Glutamatergic neuron (in vitro differentiated cells): ENCODE measurements at regions not wholly inside any gene's neighbourhood (a gene's known extent, or its start where the extent isn't known, plus 50 kb on each side); places are given as distances from the start of the nearest gene placed in this dataset.

ENCODE experiments used
- DNase-seq: peaks from one replicate; pipeline ENCODE4 v3.0.0; 2022
- H3K27ac Mint-ChIP-seq: one replicate; pipeline ENCODE4 v1.8.0; 2020; ENCODE audit warnings: mild to moderate bottlenecking, mixed read lengths, inconsistent platforms; ENCODE audit not compliant: unreplicated experiment
- H3K27me3 Mint-ChIP-seq: one replicate; pipeline ENCODE4 v1.8.0; 2020; ENCODE audit warnings: mild to moderate bottlenecking, moderate library complexity, mixed read lengths, inconsistent platforms; ENCODE audit not compliant: unreplicated experiment
- H3K36me3 Mint-ChIP-seq: one replicate; pipeline ENCODE4 v1.8.0; 2020; ENCODE audit warnings: mild to moderate bottlenecking, mixed read lengths, inconsistent platforms; ENCODE audit not compliant: unreplicated experiment
- H3K4me1 Mint-ChIP-seq: one replicate; pipeline ENCODE4 v1.8.0; 2020; ENCODE audit warnings: mild to moderate bottlenecking, low read depth, mixed read lengths, inconsistent platforms; ENCODE audit not compliant: unreplicated experiment
- H3K4me3 Mint-ChIP-seq: one replicate; pipeline ENCODE4 v1.8.0; 2020; ENCODE audit warnings: mild to moderate bottlenecking, mixed read lengths, inconsistent platforms; ENCODE audit not compliant: unreplicated experiment
- H3K9me3 Mint-ChIP-seq: one replicate; pipeline ENCODE4 v1.8.0; 2020; ENCODE audit warnings: mild to moderate bottlenecking, moderate library complexity, mixed read lengths, inconsistent platforms; ENCODE audit not compliant: unreplicated experiment
- TF ChIP-seq, protein P1 (sequence below): fragments of 200-600 bp; sonication (generic); IDR thresholded peaks from one replicate; pipeline ENCODE4 v1.5.0; 2021; ENCODE audit not compliant: partially characterized antibody, unreplicated experiment

- Mint-ChIP-seq H3K4me3 (no peak overlapping the region), H3K27ac (no peak overlapping the region), H3K27me3 (peaks cover 2% of the 10 kb centered on the region), H3K4me1 (no peaks in the 10 kb centered on the region), H3K36me3 (peaks cover 8% of the 10 kb centered on the region), H3K9me3 (peaks cover 8% of the 10 kb centered on the region)
- DNase-seq = no peak
- TF ChIP-seq, protein P1, sequence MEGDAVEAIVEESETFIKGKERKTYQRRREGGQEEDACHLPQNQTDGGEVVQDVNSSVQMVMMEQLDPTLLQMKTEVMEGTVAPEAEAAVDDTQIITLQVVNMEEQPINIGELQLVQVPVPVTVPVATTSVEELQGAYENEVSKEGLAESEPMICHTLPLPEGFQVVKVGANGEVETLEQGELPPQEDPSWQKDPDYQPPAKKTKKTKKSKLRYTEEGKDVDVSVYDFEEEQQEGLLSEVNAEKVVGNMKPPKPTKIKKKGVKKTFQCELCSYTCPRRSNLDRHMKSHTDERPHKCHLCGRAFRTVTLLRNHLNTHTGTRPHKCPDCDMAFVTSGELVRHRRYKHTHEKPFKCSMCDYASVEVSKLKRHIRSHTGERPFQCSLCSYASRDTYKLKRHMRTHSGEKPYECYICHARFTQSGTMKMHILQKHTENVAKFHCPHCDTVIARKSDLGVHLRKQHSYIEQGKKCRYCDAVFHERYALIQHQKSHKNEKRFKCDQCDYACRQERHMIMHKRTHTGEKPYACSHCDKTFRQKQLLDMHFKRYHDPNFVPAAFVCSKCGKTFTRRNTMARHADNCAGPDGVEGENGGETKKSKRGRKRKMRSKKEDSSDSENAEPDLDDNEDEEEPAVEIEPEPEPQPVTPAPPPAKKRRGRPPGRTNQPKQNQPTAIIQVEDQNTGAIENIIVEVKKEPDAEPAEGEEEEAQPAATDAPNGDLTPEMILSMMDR = no peak
Observed at GRCh38 chr12:127179176-127179575, 1087.8 kb upstream of the TMEM132C start.

DNA sequence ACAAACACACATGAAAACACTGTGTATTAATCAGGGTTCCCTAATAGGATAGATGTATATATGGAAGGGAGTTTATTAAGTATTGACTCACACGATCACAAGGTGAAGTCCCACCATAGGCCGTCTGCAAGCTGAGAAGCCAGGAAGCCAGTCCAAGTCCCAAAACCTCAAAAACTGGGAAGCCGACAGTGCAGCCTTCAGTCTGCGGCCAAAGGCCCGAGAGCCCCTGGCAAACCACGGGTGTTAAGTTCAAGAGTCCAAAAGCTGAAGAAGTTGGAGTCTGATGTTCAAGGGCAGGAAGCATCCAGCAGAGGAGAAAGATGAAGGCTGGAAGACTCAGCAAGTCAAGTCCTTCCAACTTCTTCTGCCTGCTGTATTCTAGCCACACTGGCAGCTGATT is 1085.0 kb upstream of the TMEM132C start:
- TF ChIP-seq, protein P1 = no peak
- H3K9me3 Mint-ChIP-seq = peaks cover 12% of the 10 kb centered on the region
- H3K27me3 Mint-ChIP-seq = peaks cover 2% of the 10 kb centered on the region
- no peak overlapping the region for H3K4me3 Mint-ChIP-seq
- DNase-seq = no peak
- no peaks in the 10 kb centered on the region for H3K4me1 Mint-ChIP-seq
- H3K27ac Mint-ChIP-seq = no peak overlapping the region
- peaks cover 7% of the 10 kb centered on the region for H3K36me3 Mint-ChIP-seq

DNA sequence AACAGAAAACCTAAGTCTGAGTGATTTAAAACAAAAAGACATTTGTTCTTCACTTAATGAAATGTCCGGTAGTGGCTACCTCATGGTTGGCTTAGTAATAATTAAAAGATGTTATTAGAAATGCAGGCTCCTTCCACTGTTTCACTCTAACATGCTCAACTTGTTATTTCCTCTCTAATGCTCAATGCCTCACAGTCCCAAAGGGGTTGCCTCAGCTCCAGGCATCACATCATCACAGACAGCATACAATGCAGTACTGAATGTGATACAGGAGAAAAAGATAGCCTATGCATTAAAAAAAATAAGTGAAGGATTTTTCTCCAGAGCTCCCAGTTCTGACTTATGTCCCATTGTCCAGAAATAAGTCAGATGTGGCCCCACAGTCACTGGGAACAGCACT is 1077.0 kb upstream of the TMEM132C start:
- no peaks in the 10 kb centered on the region for H3K36me3 Mint-ChIP-seq
- peaks cover 5% of the 10 kb centered on the region for H3K9me3 Mint-ChIP-seq
- H3K27me3 Mint-ChIP-seq = peaks cover 2% of the 10 kb centered on the region

DNA sequence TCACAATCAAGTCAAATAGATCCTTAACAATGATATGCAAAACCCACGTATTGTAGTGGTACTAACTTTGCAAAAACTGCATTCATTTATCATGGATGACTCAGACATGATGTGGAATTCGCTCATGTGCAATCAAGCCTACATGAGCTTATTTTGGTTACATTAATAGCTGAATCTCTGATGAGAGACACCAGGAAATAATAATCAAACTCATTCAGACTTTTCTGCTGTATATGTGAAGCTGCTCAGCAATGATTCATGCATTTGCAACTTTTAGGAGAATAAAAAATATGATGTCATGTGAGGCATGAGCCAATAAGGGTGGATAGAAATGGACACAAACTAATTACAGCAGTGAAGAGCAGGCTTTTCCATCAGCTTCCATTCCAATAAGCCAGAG is 1075.8 kb upstream of the TMEM132C start:
- H3K27me3 Mint-ChIP-seq = peaks cover 2% of the 10 kb centered on the region
- no peak overlapping the region for H3K27ac Mint-ChIP-seq
- no peak for DNase-seq
- no peak overlapping the region for H3K4me3 Mint-ChIP-seq
- H3K9me3 Mint-ChIP-seq = peaks cover 3% of the 10 kb centered on the region
- no peaks in the 10 kb centered on the region for H3K4me1 Mint-ChIP-seq
- no peaks in the 10 kb centered on the region for H3K36me3 Mint-ChIP-seq
- TF ChIP-seq, protein P1 = no peak

More for the DNA sequence above, 1077.0 kb upstream of the TMEM132C start:
- H3K27ac Mint-ChIP-seq = no peak overlapping the region
- H3K4me3 Mint-ChIP-seq = no peak overlapping the region
- TF ChIP-seq, protein P1 = no peak
- no peak for DNase-seq
- H3K4me1 Mint-ChIP-seq = no peaks in the 10 kb centered on the region

DNA sequence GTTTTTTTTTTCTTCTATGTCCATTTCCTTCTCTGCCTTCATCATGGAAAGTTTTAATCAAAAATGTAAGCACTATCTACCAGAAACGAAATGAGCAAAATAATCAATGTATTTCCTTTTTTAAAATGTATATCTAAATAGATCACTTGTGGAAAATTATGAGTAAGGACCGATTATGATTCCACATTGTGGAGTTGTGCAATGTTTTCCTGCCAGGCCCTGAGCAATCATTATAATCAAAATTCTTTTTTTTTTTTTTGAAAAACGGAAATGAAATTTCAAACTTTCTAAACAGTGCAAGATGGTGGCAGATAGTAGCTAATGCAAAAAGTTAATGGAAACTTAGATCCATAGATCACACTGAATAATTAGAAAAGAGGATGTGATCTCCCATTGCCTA is 1074.6 kb upstream of the TMEM132C start:
- no peaks in the 10 kb centered on the region for H3K36me3 Mint-ChIP-seq
- H3K4me3 Mint-ChIP-seq = no peak overlapping the region
- peaks cover 2% of the 10 kb centered on the region for H3K27me3 Mint-ChIP-seq
- H3K27ac Mint-ChIP-seq = no peak overlapping the region
- H3K9me3 Mint-ChIP-seq = peaks cover 3% of the 10 kb centered on the region
- TF ChIP-seq, protein P1 = no peak
- H3K4me1 Mint-ChIP-seq = no peaks in the 10 kb centered on the region
- DNase-seq = no peak
